SK-N-SH (cell line): ENCODE measurements at regions not wholly inside any gene's neighbourhood (a gene's known extent, or its start where the extent isn't known, plus 50 kb on each side); places are given as distances from the start of the nearest gene placed in this dataset.

Source experiments
- CTCF ChIA-PET: fragments of 300-600, 350-600 bp; formaldehyde crosslinking; extraction: SDS; loops from one replicate; lab custom pipeline; 2021; lab: Yijun Ruan, JAX
- POLR2A ChIA-PET: fragments of 350-600 bp; sonication (Branson Sonifier 250); formaldehyde crosslinking; extraction: SDS; loops from one replicate; lab custom pipeline; 2020; ENCODE audit warnings: antibody characterized with exemption, inconsistent platforms; lab: Yijun Ruan, JAX
- DNase-seq: peaks from one replicate; pipeline ENCODE4 v3.0.0; 2012
- H2AFZ ChIP-seq: fragments of 200-600 bp; sonication (generic); 2 replicates; pipeline ENCODE4 v1.8.1; 2016; ENCODE audit warnings: antibody characterized with exemption, mild to moderate bottlenecking, low read depth
- H3F3A ChIP-seq: fragments of 200-600 bp; sonication (generic); replicated peaks from 2 replicates; pipeline ENCODE3; 2016; ENCODE audit warnings: antibody characterized with exemption, mild to moderate bottlenecking; ENCODE audit not compliant: insufficient read depth
- H3K27ac ChIP-seq, 2 experiments: fragments of 200-500 bp in 1 of 2; fragments of 200-600 bp in 1 of 2; sonication (Bioruptor generic) in 1 of 2; sonication (generic), shearing (Covaris generic) in 1 of 2; 2 replicates each; pipeline versions ENCODE4 v1.5.1 to v1.6.1; 2014 to 2016; ENCODE audit warnings: low read depth in 2 of 2, inconsistent platforms in 1 of 2, low read length in 1 of 2, mild to moderate bottlenecking in 1 of 2, mixed read lengths in 1 of 2
- H3K27me3 ChIP-seq: fragments of 200-600 bp; sonication (generic), shearing (Covaris generic); 2 replicates; pipeline ENCODE4 v1.6.1; 2016; ENCODE audit warnings: mixed run types; ENCODE audit not compliant: insufficient read depth
- H3K36me3 ChIP-seq, 2 experiments: fragments of 200-500 bp in 1 of 2; fragments of 200-600 bp in 1 of 2; sonication (Bioruptor generic) in 1 of 2; sonication (generic) in 1 of 2; replicated peaks in 1 of 2; 2 replicates each; pipeline versions ENCODE3 to v1.5.1; 2014 to 2016; ENCODE audit warnings: low read length in 1 of 2, mild to moderate bottlenecking in 1 of 2; ENCODE audit not compliant: insufficient read depth in 2 of 2, control insufficient read depth in 1 of 2
- H3K4me1 ChIP-seq, 2 experiments: fragments of 200-500 bp in 1 of 2; fragments of 200-600 bp in 1 of 2; sonication (Bioruptor generic) in 1 of 2; sonication (generic), shearing (Covaris generic) in 1 of 2; 2 replicates each; pipeline versions ENCODE4 v1.5.1 to v1.6.1; 2014 to 2016; ENCODE audit warnings: low read depth in 1 of 2, low read length in 1 of 2, mixed run types in 1 of 2; ENCODE audit not compliant: insufficient read depth in 2 of 2, control insufficient read depth in 1 of 2
- H3K4me2 ChIP-seq: fragments of 200-600 bp; sonication (generic), shearing (Covaris generic); 2 replicates; pipeline ENCODE4 v1.6.1; 2017; ENCODE audit warnings: mixed run types
- H3K4me3 ChIP-seq, 2 experiments: fragments of 200-500 bp in 1 of 2; fragments of 200-600 bp in 1 of 2; sonication (Bioruptor generic) in 1 of 2; sonication (generic), shearing (Covaris generic) in 1 of 2; 2 replicates each; pipeline versions ENCODE4 v1.5.1 to v1.8.1; 2014 to 2016; ENCODE audit warnings: low read depth in 2 of 2, inconsistent platforms in 1 of 2, low read length in 1 of 2, mild to moderate bottlenecking in 1 of 2, mixed read lengths in 1 of 2, moderate library complexity in 1 of 2
- H3K79me2 ChIP-seq: fragments of 200-600 bp; sonication (generic); 2 replicates; pipeline ENCODE4 v1.8.1; 2017; ENCODE audit warnings: mild to moderate bottlenecking; ENCODE audit not compliant: insufficient read depth
- H3K9ac ChIP-seq: fragments of 200-600 bp; sonication (generic); 2 replicates; pipeline ENCODE4 v1.6.1; 2017; ENCODE audit warnings: mixed run types
- H3K9me2 ChIP-seq: fragments of 200-600 bp; sonication (generic); 2 replicates; pipeline ENCODE4 v1.6.1; 2017; ENCODE audit warnings: mixed run types
- H3K9me3 ChIP-seq: fragments of 200-600 bp; sonication (generic); 2 replicates; pipeline ENCODE4 v1.6.1; 2017; ENCODE audit warnings: mixed run types, mild to moderate bottlenecking, moderate library complexity
- H4K20me1 ChIP-seq: fragments of 200-600 bp; sonication (generic); 2 replicates; pipeline ENCODE4 v1.6.1; 2017; ENCODE audit warnings: mild to moderate bottlenecking, mixed run types; ENCODE audit not compliant: insufficient read depth
- ELF1 ChIP-seq: IDR thresholded peaks from 2 replicates; pipeline ENCODE4 v1.4.0; 2012
- FOSL2 ChIP-seq: IDR thresholded peaks from 2 replicates; pipeline ENCODE4 v1.4.0; 2012; ENCODE audit warnings: low read depth, mild to moderate bottlenecking, moderate library complexity, borderline replicate concordance
- GABPA ChIP-seq: IDR thresholded peaks from 2 replicates; pipeline ENCODE4 v1.4.0; 2012; ENCODE audit warnings: low read depth, mild to moderate bottlenecking
- GATA2 ChIP-seq: sonication (generic); formaldehyde crosslinking; IDR thresholded peaks from 2 replicates; pipeline ENCODE4 v1.5.0; 2020; ENCODE audit warnings: mild to moderate bottlenecking, missing genetic modification reagents
- IRF3 ChIP-seq: fragments of 150-350 bp; IDR thresholded peaks from 2 replicates; pipeline ENCODE4 v1.6.1; 2016; ENCODE audit warnings: mild to moderate bottlenecking, low read depth, low read length
- JUND ChIP-seq: IDR thresholded peaks from 2 replicates; pipeline ENCODE4 v1.4.0; 2012
- MXI1 ChIP-seq: IDR thresholded peaks from 2 replicates; pipeline ENCODE4 v1.6.1; 2012; ENCODE audit warnings: mild to moderate bottlenecking, low read depth, low read length, improper control_type of control experiment
- NRF1 ChIP-seq: IDR thresholded peaks from 2 replicates; pipeline ENCODE4 v1.6.1; 2012; ENCODE audit warnings: low read depth, mild to moderate bottlenecking, low read length
- POLR2AphosphoS5 ChIP-seq: IDR thresholded peaks from 2 replicates; pipeline ENCODE4 v1.6.1; 2012; ENCODE audit warnings: low read depth, low read length
- RAD21 ChIP-seq: IDR thresholded peaks from 2 replicates; pipeline ENCODE4 v1.6.1; 2012; ENCODE audit warnings: mild to moderate bottlenecking, low read length
- RCOR1 ChIP-seq: fragments of 150-350 bp; IDR thresholded peaks from 2 replicates; pipeline ENCODE4 v1.6.1; 2017; ENCODE audit warnings: antibody characterized with exemption, low read length
- RFX5 ChIP-seq: IDR thresholded peaks from 2 replicates; pipeline ENCODE4 v1.6.1; 2012; ENCODE audit warnings: mild to moderate bottlenecking, improper control_type of control experiment, low read length
- SIN3A ChIP-seq: IDR thresholded peaks from 2 replicates; pipeline ENCODE4 v1.6.1; 2012; ENCODE audit warnings: low read depth, mild to moderate bottlenecking, low read length, moderate library complexity, borderline replicate concordance
- SMC3 ChIP-seq: IDR thresholded peaks from 2 replicates; pipeline ENCODE4 v1.6.1; 2012; ENCODE audit warnings: low read depth, low read length, improper control_type of control experiment
- TAF1 ChIP-seq: IDR thresholded peaks from 2 replicates; pipeline ENCODE4 v1.6.1; 2012; ENCODE audit warnings: low read depth, mild to moderate bottlenecking, low read length, moderate library complexity, borderline replicate concordance
- TCF12 ChIP-seq: IDR thresholded peaks from 2 replicates; pipeline ENCODE4 v1.4.0; 2012
- TEAD4 ChIP-seq: IDR thresholded peaks from 2 replicates; pipeline ENCODE4 v1.4.0; 2012; ENCODE audit warnings: mild to moderate bottlenecking, borderline replicate concordance; ENCODE audit not compliant: insufficient read depth
- YY1 ChIP-seq: IDR thresholded peaks from 2 replicates; pipeline ENCODE4 v1.4.0; 2012; ENCODE audit warnings: low read depth, mild to moderate bottlenecking
- WGBS: methylation state at CpG from one replicate; pipeline ENCODE4 v1.1.6; 2017; ENCODE audit warnings: low lambda C conversion rate; 5-methylcytosine and 5-hydroxymethylcytosine counted together
- TF ChIP-seq, protein P1 (sequence below): IDR thresholded peaks from 2 replicates; pipeline ENCODE4 v1.6.1; 2012; ENCODE audit warnings: mild to moderate bottlenecking, low read depth, low read length, moderate library complexity
- TF ChIP-seq, protein P2 (sequence below): IDR thresholded peaks from 2 replicates; pipeline ENCODE4 v1.4.0; 2012; ENCODE audit warnings: low read depth, borderline replicate concordance
- TF ChIP-seq, protein P3 (sequence below): IDR thresholded peaks from 2 replicates; pipeline ENCODE4; 2012

DNA sequence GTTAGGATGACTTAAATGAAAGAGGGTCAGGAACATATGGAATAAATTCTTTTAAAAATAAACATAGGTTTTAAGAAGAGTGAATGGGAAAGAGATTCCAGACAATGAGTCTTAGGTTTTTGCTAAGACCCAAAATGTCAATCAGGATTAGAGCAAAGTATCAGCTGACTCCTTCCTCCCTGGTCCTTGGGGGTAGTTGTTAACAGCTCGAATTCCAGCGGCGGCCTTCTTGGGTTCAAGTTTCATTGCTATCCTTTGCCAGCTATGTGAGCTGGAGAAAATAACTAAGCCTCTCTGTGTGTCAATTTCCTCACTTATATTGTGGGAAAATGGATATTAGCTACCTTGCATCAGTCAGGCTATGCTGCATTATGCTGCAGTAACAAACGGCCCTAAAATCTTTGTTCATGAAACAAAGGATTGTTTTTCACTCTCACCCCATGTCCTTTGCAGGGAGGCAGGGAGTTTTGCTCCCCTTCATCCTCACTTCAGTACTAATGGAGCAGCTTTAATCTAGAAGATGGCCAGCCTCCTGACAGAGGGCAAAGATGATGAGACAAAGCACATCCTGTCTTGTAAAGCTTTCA lies 83.8 kb upstream of the RFLNA start:
- Histone ChIP-seq H3K4me2 (no peak overlapping the region), H4K20me1 (no peaks in the 10 kb centered on the region), H3K4me1 (no peaks in the 10 kb centered on the region), H2AFZ (no peak overlapping the region), H3K36me3 (no peaks in the 10 kb centered on the region), H3K9me2 (no peaks in the 10 kb centered on the region), H3K9me3 (no peaks in the 10 kb centered on the region), H3K4me3 (no peak overlapping the region), H3K27ac (no peak overlapping the region), H3K79me2 (no peaks in the 10 kb centered on the region), H3K9ac (no peak overlapping the region), H3K27me3 (no peaks in the 10 kb centered on the region), H3F3A (no peaks in the 10 kb centered on the region)
- CTCF ChIA-PET, result interaction anchor here (1.0 kb wide), 1 partner anchor 561 kb away, joined by 3 read pairs; no protein-coding TSS in a partner anchor
- WGBS, result 56% methylated on average over 4 of the region's 4 CpGs
- DNase-seq, result no peak
- TF ChIP-seq TEAD4 (no peak), RAD21 (no peak), TAF1 (no peak), GATA2 (no peak), TCF12 (no peak), JUND (no peak), IRF3 (no peak)
- TF ChIP-seq, protein P1, sequence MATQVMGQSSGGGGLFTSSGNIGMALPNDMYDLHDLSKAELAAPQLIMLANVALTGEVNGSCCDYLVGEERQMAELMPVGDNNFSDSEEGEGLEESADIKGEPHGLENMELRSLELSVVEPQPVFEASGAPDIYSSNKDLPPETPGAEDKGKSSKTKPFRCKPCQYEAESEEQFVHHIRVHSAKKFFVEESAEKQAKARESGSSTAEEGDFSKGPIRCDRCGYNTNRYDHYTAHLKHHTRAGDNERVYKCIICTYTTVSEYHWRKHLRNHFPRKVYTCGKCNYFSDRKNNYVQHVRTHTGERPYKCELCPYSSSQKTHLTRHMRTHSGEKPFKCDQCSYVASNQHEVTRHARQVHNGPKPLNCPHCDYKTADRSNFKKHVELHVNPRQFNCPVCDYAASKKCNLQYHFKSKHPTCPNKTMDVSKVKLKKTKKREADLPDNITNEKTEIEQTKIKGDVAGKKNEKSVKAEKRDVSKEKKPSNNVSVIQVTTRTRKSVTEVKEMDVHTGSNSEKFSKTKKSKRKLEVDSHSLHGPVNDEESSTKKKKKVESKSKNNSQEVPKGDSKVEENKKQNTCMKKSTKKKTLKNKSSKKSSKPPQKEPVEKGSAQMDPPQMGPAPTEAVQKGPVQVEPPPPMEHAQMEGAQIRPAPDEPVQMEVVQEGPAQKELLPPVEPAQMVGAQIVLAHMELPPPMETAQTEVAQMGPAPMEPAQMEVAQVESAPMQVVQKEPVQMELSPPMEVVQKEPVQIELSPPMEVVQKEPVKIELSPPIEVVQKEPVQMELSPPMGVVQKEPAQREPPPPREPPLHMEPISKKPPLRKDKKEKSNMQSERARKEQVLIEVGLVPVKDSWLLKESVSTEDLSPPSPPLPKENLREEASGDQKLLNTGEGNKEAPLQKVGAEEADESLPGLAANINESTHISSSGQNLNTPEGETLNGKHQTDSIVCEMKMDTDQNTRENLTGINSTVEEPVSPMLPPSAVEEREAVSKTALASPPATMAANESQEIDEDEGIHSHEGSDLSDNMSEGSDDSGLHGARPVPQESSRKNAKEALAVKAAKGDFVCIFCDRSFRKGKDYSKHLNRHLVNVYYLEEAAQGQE, result no peak
- POLR2A ChIA-PET, result no interaction called here

- TF ChIP-seq, protein P2, sequence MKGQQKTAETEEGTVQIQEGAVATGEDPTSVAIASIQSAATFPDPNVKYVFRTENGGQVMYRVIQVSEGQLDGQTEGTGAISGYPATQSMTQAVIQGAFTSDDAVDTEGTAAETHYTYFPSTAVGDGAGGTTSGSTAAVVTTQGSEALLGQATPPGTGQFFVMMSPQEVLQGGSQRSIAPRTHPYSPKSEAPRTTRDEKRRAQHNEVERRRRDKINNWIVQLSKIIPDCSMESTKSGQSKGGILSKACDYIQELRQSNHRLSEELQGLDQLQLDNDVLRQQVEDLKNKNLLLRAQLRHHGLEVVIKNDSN, result no peak
- TF ChIP-seq RAD21 (no peak), SIN3A (no peak), ELF1 (no peak), RCOR1 (no peak), TEAD4 (no peak), FOSL2 (no peak), RFX5 (no peak), NRF1 (no peak), SMC3 (no peak), YY1 (no peak), POLR2AphosphoS5 (no peak), GABPA (no peak), IRF3 (no peak), JUND (no peak), MXI1 (no peak)
- TF ChIP-seq, protein P3, sequence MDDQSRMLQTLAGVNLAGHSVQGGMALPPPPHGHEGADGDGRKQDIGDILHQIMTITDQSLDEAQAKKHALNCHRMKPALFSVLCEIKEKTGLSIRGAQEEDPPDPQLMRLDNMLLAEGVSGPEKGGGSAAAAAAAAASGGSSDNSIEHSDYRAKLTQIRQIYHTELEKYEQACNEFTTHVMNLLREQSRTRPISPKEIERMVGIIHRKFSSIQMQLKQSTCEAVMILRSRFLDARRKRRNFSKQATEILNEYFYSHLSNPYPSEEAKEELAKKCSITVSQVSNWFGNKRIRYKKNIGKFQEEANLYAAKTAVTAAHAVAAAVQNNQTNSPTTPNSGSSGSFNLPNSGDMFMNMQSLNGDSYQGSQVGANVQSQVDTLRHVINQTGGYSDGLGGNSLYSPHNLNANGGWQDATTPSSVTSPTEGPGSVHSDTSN, result no peak
- Histone ChIP-seq H3K9ac (no peak overlapping the region), H3K4me1 (no peaks in the 10 kb centered on the region), H3K9me3 (no peaks in the 10 kb centered on the region), H3K36me3 (no peaks in the 10 kb centered on the region), H3K4me3 (no peak overlapping the region), H4K20me1 (no peaks in the 10 kb centered on the region), H3K79me2 (no peaks in the 10 kb centered on the region), H2AFZ (no peak overlapping the region), H3K27me3 (no peaks in the 10 kb centered on the region), H3F3A (no peaks in the 10 kb centered on the region), H3K27ac (no peak overlapping the region), H3K9me2 (no peaks in the 10 kb centered on the region), H3K4me2 (no peak overlapping the region)
- POLR2A ChIA-PET, result no interaction called here
- WGBS, result 81% methylated on average over 2 of the region's 2 CpGs
- CTCF ChIA-PET, result interaction anchor here (1.0 kb wide), 1 partner anchor 560 kb away, joined by 3 read pairs; no protein-coding TSS in a partner anchor
- no peak for DNase-seq
Observed at GRCh38 chr12:124211753-124212152, 83.1 kb upstream of the RFLNA start.
